ENCODE measurements at regions not wholly inside any gene's neighbourhood (a gene's known extent, or its start where the extent isn't known, plus 50 kb on each side); places are given as distances from the start of the nearest gene placed in this dataset.

- TF ChIP-seq POLR2A (IDR thresholded peaks at IDR 0.05): no peak
- TF ChIP-seq, protein P1, sequence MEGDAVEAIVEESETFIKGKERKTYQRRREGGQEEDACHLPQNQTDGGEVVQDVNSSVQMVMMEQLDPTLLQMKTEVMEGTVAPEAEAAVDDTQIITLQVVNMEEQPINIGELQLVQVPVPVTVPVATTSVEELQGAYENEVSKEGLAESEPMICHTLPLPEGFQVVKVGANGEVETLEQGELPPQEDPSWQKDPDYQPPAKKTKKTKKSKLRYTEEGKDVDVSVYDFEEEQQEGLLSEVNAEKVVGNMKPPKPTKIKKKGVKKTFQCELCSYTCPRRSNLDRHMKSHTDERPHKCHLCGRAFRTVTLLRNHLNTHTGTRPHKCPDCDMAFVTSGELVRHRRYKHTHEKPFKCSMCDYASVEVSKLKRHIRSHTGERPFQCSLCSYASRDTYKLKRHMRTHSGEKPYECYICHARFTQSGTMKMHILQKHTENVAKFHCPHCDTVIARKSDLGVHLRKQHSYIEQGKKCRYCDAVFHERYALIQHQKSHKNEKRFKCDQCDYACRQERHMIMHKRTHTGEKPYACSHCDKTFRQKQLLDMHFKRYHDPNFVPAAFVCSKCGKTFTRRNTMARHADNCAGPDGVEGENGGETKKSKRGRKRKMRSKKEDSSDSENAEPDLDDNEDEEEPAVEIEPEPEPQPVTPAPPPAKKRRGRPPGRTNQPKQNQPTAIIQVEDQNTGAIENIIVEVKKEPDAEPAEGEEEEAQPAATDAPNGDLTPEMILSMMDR (IDR thresholded peaks at IDR 0.05): no peak
These were observed 291.9 kb upstream of the DEPDC1 start for GRCh38 chr1:68788762-68789161.

Measured in gastroesophageal sphincter (tissue), 3 donors.